NCI-H524 treated with DMSO at 0.1 percent for 48 hours (cell line): ENCODE measurements at regions not wholly inside any gene's neighbourhood (a gene's known extent, or its start where the extent isn't known, plus 50 kb on each side); places are given as distances from the start of the nearest gene placed in this dataset.
"Not testable (repeated sequence)": the region's sequence is repeated elsewhere in the genome, so short reads cannot be mapped to it uniquely, and the experiment has no call there.

Experiments used
- DNase-seq: peaks from one replicate; lab custom pipeline; 2025; lab: John Stamatoyannopoulos, UW

- DNase-seq: no peak
These were observed 647.4 kb downstream of the XPNPEP1 start for GRCh38 chr10:109275960-109276359.

GRCh38 chr10:109274681-109275080, 648.6 kb downstream of the XPNPEP1 start:
- DNase-seq: no peak

DNA sequence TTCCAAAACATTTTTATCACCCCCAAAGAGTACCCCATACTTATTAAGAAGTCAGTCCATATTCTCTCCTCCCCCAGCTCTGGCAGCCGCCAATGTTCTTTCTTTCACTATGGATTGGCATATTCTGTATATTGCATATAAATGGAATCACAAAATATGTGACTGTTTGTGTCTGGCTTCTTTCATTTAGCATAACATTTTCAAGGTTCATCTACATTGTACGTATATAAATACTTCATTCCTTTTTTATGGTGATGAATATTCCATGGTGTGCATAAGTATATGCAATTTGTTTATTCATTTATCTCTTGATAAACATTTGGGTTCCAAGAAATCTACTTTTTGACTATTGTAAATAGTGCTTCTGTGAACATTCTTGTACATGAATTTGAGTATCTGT, 653.1 kb downstream of the XPNPEP1 start:
- no peak for DNase-seq

DNA sequence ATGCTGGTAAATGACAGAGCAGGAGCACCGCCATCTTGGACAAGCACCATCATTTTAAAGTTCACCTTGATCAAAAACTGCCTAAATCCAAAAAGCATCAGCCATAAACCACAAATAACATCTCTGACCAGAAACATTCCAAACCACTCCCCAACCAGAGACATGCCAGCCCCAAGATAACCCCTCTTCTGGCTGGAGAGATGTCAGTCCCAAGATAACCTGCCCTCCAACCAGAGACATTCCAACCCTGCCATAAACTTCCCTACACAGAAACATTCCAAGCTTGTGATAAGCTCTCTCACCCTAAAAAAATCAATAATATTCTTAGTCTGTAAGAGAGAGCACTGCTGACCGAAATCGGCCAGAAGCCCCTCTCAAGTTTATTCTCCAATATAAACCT, 659.3 kb downstream of the XPNPEP1 start:
- no peak for DNase-seq

GRCh38 chr10:109261231-109261630, 662.1 kb downstream of the XPNPEP1 start:
- no peak for DNase-seq

DNA sequence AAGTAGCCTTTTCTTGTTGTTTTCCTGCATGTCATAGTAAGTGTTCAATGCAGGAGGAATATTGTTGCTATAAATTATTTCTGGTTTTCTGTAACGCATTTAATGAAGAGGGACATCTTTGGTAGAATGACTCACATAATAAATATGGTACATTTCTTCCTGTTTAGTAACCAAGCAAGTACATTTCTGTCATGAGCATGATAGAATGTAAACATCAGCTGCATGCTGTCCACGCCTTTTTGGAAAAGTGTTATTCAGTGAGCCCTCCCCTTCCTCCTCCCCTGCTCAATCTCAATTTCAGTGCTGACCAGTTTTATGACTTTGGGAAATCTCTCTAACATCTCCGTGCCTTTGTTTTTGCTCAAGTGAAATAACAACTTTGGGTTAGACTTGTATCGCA, 664.0 kb downstream of the XPNPEP1 start:
- DNase-seq: no peak

DNA sequence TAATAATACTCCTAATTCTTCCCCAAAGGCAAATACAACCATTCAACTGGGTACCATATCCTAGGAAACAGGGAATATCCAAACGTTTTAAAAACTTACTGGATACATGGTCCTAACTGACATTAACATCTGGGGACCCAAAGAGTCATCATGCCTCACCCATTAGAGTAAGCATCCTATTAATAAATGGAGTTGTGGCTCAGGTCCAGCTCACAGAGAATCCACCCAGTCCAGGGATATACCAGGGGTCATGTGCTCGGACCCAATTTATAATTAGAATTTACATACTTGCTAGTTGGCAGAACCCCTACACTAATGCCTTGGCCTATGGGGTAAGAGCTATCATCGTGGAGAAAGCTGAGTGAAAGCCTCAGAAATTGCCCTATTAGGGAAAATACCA, 670.0 kb downstream of the XPNPEP1 start:
- DNase-seq: no peak

- no peak for DNase-seq
These were observed 673.2 kb downstream of the XPNPEP1 start for GRCh38 chr10:109250152-109250551.

GRCh38 chr10:109247814-109248213, 675.5 kb downstream of the XPNPEP1 start:
- no peak for DNase-seq

DNA sequence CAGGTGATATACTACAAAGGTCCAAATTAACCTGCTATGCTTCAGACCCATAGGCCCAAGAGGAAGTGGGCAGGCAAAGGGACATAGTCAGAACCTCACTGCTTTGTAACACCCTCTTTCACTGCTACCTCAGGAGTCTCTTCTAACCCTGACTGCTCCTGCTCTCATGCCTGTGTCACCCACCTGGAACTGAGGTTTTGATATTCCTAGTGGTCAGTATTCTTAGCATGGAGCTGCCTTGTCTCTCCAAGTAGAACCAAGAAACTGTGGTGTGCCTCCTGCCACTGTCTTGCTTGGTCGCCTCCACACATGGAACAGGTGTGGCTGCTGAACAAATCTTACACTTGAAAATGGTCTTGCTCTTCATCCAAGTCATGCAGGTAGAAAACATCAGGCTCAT, 677.5 kb downstream of the XPNPEP1 start:
- DNase-seq: no peak

DNA sequence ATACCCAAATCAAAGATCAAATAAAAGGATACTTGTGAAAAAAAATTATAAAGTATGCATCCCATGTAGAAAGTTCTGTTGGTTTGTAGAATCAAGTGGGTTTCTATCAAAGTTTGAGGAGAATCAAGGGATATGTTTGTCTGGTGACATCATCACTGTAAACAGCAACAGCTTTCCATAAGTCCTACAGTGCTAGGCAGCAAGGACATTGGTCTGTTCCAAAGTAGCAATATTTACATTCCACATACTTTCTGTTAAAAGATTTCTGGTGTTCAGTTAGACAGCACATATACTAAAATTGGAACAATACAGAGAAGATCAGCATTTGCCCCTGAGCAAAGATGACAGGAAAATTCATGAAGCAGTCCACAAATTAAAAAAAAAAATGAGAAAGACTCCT, 683.9 kb downstream of the XPNPEP1 start:
- DNase-seq: no peak

DNA sequence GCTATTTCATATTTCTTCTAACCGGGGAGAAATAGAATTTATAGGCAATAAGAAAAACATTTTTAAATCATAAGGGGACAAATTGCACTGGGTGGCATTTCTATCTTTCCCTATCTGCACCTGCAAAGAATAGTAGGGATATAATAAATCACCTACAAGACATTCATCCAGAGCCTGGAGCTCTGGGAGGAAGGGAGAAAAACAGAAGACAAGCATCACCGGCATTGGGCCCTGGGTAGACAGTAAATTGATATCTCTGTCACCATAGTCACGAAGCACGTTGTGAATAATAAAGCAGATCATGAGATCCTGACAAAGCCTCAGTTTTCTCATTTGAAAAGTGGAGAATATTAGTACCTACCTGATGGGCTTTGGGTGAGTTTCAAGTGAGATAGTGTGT, 685.6 kb downstream of the XPNPEP1 start:
- DNase-seq: no peak

- DNase-seq: no peak
These were observed 686.3 kb downstream of the XPNPEP1 start for GRCh38 chr10:109237050-109237449.

GRCh38 chr10:109223533-109223932, 699.8 kb downstream of the XPNPEP1 start:
- DNase-seq: not testable (repeated sequence)

GRCh38 chr10:109219935-109220605, 703.2 kb downstream of the XPNPEP1 start:
- DNase-seq: no peak

DNA sequence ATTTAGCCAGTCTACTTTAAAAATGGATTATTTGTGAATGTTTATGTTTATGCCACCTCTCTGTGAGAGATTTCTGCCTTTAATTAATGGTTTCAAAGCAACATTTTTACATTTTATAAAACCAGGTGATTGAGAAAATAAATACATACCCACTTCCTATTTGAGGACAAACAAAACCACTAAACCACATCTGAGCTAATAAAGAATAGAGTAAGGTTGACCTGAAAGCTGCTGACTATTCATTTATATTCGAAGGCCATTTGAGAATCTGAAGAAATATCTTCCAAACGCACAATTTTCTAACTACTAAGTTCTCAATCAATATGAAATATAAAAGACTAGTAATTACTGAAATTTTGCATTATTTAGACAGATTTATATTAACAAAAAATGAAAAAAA, 705.1 kb downstream of the XPNPEP1 start:
- DNase-seq: no peak

GRCh38 chr10:109215291-109216075, 707.8 kb downstream of the XPNPEP1 start:
- no peak for DNase-seq

- not testable (repeated sequence) for DNase-seq
These were observed 708.4 kb downstream of the XPNPEP1 start for GRCh38 chr10:109214891-109215290.

DNA sequence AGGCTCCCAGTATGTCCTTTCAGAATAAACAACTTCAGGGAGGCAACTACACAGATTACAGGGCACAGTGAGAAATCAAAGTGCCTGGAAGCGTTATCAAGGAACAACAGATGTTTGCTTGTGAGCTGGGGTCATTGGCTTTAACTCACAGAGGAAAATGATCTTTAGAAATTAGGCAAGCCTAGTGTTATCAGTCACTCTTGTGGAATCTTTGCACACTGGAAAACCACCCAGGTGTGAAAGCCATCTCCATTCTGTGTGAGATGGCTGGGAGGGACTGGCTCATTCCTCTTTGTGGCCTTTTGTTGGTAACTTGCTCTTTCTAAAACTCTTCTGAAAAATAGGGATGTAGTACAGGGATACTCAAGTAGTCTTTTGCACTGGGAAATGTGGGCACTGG, 716.0 kb downstream of the XPNPEP1 start:
- no peak for DNase-seq

GRCh38 chr10:109205929-109206585, 717.3 kb downstream of the XPNPEP1 start:
- DNase-seq: no peak

GRCh38 chr10:109203646-109204353, 719.5 kb downstream of the XPNPEP1 start:
- DNase-seq: no peak

DNA sequence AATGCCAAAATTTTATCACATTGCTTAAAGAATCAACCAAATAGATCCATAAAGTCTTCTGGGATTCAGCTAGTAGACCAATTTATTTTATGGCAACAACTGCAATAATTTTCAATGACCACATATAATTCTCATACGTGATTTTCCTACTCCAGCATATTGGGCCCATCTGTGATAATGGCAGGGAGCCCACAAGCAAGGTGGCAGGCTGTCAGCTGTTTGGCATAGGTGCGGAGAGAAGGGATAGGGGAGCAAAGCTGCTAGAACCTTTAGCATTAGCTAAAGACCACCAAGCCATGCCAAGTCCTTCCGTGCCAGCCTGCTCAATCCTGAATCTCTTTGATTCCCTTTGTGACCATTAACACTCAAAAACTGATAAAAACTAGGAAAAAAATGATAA, 721.2 kb downstream of the XPNPEP1 start:
- DNase-seq: no peak

DNA sequence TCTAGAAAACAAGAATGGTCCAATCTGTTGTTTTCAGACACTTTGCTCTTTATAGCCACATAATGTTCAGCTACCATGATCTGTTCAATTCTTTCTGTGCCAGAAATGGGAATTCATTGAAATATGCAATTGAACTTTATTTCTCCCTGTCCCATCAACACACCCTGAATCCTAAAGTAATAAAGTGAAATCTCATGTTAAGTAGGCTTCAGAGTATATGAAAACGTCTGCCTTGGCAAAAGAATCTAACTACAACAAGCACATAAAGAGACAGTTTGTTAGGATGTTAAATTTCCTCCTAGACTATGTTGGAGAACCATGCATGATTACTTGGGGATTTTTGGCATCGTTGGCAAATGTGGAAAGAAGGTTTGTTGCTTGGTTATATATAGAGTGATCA, 722.7 kb downstream of the XPNPEP1 start:
- DNase-seq: no peak
